ENCODE measurements at regions not wholly inside any gene's neighbourhood (a gene's known extent, or its start where the extent isn't known, plus 50 kb on each side); places are given as distances from the start of the nearest gene placed in this dataset.

DNA sequence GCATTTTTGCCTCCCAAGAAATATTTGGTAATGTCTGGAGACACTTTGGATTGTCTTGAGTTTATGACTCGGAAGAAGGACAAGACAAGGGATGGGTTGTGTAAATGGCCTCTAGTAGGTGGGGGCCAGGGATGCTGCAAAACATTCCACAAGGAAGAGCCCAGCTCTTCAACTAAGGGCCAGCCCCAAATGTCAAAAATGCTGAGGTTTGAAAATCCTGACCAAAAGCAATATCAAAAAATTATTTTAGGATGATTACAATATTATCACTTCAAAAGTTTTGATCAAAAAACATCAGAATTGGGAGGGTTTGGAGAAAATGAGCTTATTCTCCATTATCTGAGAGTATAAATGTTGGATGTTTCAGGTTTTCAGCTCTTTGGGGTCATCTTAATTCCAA, 248.9 kb upstream of the SLC24A2 start:
- no peak for DNase-seq

DNA sequence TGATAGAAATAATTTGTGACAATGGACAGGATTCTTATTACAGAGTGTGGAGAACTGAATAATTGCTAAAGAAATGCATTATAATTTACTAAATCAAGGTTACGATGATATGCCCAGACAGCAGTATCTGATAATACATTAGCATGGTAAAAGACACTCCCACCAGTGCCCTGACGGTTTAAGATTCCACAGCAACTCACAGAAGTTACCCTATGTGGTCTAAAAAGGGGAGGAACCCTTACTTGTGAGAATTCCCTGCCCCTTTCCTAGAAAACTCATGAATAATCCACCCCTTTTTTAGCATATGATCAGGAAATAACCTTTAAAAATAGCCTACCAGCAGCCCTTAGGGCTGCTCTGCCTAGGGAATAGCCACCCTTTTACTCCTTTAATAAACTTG, 244.7 kb upstream of the SLC24A2 start:
- DNase-seq = no peak

DNA sequence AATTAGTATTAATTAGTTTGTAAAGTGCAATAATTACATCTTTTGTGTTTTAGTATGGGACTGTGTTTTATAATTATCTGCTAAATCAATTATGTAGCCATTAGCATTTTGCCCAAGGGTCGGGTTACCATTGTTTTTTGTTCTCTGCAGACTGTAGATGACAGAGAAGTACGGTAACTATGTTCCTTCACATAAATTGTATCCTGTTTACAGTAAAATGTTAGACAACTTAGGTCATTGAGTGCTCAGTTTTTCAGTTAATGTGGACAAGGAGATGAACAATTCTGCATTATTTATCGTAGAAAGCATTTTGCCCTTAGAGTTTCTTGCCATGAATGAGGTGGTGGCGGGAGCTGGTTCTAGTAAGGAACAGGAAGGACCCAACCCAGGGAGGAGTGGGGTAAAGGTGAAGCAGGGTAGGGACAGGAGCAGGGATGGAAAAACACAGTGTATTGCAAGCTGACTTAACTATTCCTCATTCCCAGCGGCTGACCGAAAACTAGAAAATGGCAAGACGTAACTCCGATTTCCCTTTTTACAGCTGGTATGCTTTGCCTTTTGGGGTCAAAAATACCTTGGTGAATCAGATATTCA, 243.7 kb upstream of the SLC24A2 start:
- no peak for DNase-seq

DNA sequence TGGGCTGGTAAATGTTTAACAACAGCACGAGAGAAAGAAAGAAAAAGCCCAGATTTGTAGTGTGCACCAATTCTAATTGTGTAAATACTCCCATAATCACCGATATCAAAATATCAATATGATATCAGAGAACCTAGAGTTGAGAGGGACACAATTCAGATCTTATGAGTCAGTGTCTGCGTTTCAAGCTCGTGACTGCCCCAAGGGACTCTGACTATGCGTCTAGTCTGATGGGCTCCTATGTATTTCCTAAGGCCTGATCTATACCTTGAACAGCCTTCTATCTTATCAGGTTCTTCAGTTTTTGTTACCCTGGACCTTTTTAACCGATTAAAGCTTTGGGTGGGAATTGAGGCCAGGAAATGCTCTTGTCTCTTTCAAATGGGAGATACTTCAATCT, 243.0 kb upstream of the SLC24A2 start:
- no peak for DNase-seq

DNA sequence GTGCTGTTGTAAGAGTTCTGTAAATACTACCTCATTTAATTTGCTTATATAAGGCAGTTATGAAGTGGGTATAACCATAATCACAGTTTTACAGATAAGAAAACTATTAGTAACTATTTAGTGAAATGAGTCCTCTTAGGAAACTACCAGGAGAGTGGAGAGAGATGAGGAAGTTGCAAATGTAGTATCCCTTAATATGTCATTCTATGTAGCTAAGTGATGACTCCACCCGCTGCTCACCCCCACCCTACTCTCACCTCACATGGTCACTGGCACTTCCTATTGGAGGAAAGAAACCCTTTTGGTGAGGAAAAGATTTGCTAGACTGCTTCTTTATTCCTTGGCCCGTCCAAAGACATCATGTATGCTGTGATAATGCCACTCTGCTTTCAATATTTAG, 241.8 kb upstream of the SLC24A2 start:
- no peak for DNase-seq

DNA sequence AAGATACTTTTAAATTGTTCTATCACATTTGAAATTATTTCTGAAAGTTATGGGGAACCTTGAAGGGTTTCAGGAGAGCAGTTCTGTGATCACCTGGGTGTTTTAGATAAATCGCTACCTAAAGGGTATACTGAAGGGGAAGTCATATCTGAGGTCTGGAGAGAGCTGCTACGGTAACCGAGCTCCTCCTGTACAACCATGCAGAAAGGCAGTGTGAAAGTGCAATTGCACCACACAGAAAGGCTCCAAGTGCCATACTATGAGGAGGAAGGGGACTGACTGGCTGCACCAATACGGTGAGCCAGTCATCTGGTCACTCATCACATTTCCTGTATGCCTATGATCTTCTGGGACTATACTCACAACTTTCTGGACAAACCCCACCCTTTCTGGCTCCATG, 241.4 kb upstream of the SLC24A2 start:
- no peak for DNase-seq

DNA sequence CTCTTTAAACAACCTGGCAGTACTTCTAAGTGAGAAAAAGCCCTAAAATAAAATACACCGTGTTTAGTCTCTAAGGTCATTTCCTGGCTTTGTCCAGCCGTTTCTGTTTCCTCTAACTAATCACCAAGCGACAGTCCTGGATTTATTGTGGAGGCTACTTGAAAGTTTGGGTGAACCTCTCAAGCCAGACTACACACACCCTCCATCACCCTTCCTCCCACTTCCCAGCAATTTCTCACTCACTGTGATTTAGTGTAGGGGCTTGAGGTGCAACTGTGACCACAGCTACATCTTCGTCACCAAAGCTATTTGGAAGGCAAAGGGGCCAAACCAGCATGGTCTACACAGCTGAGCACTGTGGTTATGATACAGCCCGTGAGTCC, 240.0 kb upstream of the SLC24A2 start:
- no peak for DNase-seq

DNA sequence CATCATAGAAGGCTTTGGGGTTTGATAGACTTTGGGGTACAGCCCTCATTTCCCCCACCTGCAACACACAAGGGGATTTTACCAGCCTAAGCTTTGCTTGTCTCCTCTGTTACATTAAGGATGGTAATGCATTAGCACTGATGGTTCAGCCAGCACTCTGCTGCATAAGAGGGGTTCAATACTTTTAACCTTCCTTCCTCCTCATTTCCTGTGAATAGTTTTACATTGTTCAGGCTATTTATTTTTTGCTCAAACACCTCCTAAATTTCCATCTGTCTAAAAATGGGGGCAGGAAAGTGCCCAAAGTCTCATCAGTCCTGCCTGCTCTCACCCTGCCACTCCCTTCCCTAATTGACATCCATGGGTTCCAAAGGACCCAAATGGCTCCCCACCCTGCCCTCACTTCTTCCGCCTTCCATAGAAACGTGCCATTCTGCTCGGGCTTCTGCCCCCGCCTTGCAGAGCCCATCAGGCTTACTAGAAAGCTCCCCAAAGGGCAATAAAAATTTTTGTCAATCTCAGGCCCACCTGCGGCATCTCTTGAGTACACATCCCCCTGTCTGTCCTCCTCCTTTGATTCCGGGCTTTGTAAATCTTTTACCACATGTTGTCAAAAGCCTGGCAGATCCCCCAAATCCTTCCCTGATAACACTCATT, 239.5 kb upstream of the SLC24A2 start:
- DNase-seq = no peak

DNA sequence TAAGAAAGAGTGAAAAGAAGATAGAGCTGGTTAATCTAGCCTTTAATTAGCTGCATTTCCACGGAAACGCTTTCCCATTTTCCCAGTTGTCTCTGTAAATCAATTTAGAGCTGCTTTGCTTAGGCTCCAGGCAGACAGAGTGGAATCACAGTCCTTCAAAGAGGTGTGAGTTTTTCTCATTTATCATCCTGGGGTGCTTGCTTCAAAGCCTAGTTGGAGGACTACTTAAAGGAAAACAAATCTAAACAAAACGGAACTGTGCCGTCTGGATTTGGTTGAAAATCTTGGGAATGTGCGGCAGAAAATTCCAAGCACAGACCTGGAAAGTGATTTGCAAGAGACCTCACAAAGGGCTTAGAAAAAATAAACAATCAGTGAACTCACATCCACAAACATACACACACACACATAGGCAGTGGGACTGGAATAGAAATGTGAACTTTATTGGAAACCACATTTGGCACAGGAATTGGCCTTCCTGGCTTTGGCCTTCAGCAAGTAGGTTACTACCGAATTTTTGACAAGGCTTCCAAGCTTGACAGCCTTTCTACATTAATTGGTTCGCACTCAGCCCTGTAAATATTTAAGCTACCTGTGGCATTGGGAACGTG, 235.2 kb upstream of the SLC24A2 start:
- DNase-seq = no peak

DNA sequence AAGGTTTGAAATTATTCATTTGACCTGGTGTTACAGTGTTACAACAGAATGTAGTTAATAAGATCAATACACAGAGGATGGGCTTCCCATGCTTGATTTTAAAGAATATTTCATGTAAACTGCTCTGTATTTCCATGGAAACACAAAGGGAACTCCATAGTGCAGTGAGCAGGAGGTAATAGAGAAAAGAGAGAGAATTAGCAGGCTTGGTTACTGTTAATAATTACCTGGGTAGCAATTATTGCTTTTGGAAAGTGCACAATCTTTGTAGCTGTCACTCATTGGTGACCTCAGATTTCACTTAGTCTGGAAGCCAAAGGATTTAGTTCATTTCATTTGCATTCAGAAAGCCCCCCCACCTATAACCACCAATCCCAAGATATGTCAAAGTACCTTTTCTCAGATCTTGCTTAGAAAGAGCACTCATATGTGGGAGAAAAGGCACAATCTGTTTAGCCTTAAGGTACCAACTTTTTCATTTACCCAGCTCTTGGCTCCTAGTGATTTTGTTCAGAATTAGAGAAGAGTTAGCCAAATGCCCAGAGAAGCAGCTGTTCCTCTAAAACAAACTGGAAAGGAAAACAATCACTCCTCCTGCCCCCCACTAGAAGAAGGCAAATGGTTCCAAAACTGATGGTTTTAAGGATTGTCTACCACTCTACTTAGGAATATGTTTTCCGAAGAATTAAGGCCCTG, 234.5 kb upstream of the SLC24A2 start:
- DNase-seq = peak; percentile 43

DNA sequence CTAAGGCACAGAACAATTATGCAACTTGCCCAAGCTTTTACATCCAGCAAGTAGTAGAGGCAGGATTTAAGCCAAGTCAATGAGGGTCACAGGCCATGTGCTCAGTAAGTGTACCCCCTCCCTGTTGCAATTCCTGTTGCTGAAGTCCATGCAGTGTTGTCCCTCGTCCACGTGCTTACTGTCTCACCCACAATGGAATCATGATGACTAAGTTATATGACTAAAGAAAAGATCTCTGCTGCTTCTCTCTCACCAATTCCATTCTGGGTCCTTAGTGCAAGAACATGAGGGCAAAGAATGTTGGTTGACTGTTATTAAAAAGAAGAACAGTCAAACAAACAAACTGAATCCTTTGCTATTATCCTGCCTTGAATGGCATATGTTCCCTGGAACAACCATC, 233.6 kb upstream of the SLC24A2 start:
- peak; percentile 33 for DNase-seq

DNA sequence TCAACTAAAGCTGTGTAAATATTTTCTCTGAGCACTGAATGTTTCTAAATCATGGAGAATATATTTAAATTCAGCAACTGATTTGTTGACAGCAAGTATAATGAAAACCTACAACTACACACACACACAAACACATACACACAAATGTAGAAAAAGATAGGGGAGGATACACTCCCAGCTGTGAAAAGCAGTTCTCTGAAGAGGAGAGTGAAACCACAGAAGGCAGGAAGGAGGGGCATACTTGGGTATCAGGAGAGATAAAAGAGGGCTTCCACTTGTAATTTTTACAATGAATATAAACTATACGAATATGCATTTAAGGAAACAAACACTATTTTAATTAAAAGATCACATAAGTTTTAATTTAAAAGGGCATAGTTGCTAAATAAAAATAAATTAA, 227.8 kb upstream of the SLC24A2 start:
- no peak for DNase-seq

DNA sequence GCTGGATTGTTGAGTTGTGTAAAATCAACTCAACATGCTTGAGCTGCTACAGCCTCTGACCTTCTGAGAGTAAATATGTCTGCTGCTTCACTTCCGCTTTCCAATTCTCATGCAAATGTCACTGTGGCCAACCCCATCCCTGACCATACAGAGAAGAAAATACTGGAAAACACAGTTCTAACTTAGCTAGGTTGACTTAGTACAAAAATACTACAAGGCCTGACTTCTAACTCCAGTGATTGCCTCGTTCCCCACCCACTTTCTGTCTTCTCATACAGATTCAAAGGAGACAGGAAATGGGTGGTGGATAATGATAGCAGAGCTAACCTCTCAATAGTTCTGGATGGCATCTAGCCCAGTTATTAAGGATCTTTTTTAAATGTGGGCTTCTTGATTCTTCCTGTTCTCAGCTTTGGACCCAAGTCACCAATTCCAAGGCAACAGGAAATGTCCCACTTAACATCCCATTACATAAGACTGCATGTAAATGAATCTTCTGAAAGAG, 226.6 kb upstream of the SLC24A2 start:
- DNase-seq = no peak

DNA sequence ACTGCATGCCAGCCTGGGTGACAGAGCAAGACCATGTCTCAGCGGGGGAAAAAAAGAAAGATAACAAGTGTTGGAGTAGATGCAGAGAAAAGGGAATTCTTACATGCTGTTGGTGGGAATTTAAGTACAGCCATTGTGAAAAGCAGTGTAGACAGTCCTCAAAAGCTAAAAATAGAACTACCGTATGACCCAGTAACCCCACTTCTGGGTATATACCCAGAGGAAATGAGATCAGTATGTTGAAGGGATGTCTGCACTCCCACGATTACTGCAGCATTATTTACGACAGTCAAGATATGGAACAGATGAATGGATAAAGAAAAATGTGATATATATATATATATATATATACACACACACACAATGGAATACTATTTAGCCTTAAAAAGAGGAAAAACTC, 225.3 kb upstream of the SLC24A2 start:
- DNase-seq = no peak

DNA sequence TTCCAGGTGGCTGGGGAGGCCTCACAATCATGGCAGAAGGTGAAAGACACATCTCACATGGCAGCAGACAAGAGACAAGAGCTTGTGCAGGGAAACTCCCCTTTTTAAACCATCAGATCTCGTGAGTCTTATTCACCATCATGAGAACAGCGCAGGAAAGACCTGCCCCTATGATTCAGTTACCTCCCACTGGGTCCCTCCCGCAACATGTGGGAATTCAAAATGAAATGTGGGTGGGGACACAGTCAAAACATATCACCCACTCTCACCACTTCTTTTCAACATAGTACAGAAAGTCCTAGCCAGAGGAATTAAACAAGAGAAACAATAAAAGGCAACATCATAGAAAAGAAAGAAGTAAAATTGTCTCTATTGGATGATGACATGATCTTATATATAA, 223.4 kb upstream of the SLC24A2 start:
- no peak for DNase-seq

DNA sequence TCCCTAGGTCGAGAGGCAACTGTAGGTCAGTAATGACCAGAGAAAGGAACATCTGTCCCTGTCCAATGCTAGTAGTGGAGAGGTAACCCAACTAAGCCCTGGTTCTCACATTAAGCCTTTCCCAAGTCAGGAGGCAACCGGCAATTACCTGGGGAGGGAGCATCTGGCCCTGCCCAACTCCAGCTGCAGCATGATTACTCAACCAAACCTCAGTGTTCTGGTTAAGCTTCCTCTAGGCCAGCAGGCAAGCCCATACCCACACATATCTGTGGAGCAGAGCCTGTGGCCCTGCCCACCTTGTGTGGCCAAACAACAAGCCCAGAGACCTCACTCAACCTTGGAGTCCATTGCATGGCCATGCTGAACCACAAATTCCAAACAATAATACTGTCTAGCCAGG, 220.8 kb upstream of the SLC24A2 start:
- no peak for DNase-seq

DNA sequence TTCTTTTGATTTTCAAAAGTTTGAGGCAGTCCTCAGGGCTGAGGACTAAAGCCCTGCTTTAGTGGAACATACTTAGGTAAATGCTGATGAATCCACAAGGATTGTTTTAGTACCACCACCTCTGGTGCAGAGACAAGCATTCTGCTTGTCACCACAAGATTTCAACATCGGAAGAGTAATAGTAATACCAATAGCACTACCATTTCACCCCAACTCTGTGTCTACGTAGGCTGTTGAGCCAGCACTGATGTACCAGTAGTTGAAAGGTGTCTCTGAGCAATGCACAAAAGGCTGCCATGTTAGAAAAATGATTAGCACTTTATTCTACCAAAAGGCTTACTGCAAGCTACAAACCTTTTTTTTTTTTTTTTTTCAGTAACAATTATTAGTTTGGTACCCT, 213.2 kb upstream of the SLC24A2 start:
- DNase-seq = no peak

DNA sequence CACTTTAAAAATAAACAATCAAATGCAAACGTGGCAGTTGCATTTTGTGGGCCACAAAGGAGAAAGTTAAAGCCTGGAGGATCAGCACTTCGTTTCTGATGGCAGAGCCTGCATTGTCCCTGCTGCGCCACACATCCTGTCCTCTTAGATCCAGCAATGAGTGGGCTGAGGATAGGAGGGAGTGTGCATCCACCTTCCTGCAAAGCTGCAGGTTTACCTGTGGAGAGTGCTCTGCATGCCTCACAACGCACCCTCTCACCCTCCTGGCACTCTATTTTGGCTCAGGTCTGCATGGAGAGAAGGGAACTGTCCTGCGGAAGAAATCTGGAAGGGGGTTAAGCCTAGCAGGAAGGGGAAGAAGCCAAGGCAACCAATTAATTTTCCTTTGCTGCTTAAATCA, 212.2 kb upstream of the SLC24A2 start:
- no peak for DNase-seq

DNA sequence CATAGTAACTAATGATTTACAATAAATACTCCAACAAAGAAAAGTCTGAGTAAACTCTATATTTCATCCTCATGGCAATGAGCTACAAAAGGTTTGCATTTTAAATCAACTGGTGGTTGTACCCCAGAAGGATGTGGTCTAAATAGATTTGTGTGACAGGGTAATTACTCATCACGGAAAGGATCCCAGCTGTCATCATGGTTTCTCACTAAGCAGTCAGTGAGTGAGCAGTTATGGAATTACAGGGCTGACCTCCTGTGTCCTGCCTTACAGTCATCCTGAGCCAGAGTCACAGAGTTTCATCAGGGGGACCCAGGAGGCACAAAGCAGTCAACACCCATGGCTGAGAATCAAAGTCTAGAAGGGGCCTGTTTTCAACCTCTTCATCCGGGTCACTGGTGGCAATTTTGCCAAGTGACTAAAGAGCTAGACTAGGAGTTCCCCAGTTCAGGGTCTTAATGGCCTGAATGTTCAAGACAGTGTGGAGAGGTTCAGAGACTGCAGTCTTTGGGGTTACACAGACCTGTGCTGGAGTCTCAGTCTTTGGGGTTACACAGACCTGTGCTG, 210.7 kb upstream of the SLC24A2 start:
- DNase-seq = peak; percentile 81

DNA sequence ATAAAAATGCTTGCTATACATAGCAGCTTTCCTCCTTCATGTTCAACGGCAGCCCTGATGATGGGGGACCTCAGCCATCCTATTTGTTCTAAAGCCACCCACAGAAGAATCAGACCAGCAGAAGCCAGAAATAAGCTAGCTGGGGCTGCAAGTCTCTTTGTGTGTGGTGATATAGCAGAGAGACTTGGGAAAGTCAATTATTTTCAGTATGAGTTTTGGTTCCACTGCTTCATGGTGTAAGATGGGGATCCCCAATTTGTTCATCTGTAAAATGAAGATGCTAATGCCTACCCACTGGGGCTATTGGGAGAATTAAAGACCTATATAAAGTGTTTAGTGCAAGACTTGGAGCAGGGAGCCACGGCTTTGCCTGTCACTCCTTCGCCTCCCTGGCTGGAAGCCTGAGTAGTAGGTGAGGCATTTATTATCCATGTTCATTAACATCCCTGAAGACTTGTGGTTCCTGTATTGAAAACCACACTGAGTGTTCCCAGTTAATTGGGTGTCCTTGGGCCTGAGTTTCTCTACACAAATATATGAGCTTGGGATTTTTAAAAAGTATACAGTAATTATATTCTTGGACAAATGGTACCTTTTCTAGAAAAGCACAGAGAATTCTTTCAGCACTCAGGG, 210.1 kb upstream of the SLC24A2 start:
- DNase-seq = no peak

DNA sequence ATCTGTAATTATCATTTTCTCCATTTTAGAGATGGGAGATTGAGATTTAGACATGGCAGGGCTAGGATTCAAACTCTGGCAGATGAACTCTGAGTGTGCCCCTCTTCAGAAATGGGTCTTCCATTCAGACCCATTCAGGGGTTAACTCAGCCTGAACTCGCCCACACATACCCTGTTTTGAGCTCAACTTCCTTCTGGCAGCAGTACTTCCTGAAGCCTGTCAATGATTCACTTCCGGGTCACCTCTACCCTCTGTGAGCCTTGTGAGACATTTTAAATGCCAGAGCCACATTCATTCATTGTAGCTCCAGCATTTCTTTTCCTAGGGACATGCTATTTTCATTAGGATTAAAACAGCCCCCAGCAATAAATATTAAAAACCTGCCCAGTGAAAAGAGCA, 209.3 kb upstream of the SLC24A2 start:
- DNase-seq = peak; percentile 31

DNA sequence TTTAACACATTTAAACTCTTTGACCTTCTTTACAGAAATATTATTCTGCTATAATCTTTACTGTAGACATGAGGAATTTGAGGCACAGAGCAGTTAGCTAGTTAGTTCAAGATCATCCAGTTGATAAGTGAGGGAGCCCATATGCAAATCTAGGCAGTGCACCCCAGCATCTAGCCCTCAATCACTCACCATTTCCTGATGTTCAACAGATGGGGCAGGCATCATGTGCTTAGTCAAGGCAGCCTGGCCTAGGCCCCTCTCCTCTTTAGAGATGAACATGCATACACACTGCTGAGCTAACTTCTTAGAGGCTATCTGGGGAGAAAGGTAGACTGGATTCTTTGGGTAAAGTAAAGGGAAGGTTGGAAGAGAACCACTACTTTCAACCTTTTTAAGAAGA, 206.8 kb upstream of the SLC24A2 start:
- no peak for DNase-seq

DNA sequence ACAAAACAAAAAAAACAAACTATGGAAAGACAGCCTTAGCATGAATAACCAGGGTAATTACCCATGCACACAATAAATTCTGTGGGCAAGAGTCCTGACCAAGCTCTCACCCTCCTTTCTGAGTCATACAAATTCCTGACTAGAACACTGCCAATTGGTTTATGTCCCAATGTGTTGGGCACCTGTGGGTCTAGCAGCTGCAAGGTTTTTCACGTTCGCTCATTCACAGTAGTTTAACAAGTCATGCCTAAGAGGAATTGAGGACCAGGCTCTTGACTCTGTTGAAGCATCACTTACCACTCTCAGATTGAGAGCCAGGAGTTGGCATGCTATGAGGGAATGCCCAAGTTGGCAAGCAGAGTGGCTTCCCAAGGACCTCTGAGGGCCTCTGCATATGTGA, 205.5 kb upstream of the SLC24A2 start:
- DNase-seq = peak; percentile 85
